GM12878 (cell line): ENCODE measurements at regions not wholly inside any gene's neighbourhood (a gene's known extent, or its start where the extent isn't known, plus 50 kb on each side); places are given as distances from the start of the nearest gene placed in this dataset.

Experiments used
- CREB1 ChIP-seq: IDR thresholded peaks from 2 replicates; pipeline ENCODE4 v1.6.1; 2012; ENCODE audit warnings: low read depth, mild to moderate bottlenecking, inconsistent platforms
- CREM ChIP-seq: IDR thresholded peaks from 2 replicates; pipeline ENCODE4 v1.6.1; 2014; ENCODE audit warnings: antibody characterized with exemption, low read depth
- CTCF ChIP-seq, 3 experiments: IDR thresholded peaks in 2 of 3; conservative IDR thresholded peaks in 1 of 3; 2 replicates each; pipeline ENCODE4 v1.5.1; 2011; ENCODE audit warnings: low read depth in 3 of 3, low read length in 3 of 3, mild to moderate bottlenecking in 3 of 3, control low read depth in 2 of 3, moderate library complexity in 2 of 3, inconsistent platforms in 1 of 3, mixed read lengths in 1 of 3; ENCODE audit not compliant: control insufficient read depth in 2 of 3, insufficient read depth in 1 of 3; ENCODE audit errors: extremely low read depth in 1 of 3
- E4F1 ChIP-seq: fragments of 450-650 bp; IDR thresholded peaks from 2 replicates; pipeline ENCODE4 v1.6.1; 2018; ENCODE audit warnings: borderline replicate concordance, mild to moderate bottlenecking; ENCODE audit not compliant: partially characterized antibody
- MLLT1 ChIP-seq: fragments of 450-650 bp; IDR thresholded peaks from 2 replicates; pipeline ENCODE4 v1.6.1; 2016; ENCODE audit warnings: mild to moderate bottlenecking
- SMAD1 ChIP-seq: fragments of 450-650 bp; IDR thresholded peaks from 2 replicates; pipeline ENCODE4 v1.6.1; 2018; ENCODE audit warnings: mild to moderate bottlenecking, low read depth; ENCODE audit not compliant: partially characterized antibody
- SMC3 ChIP-seq: IDR thresholded peaks from 2 replicates; pipeline ENCODE4 v1.6.1; 2011; ENCODE audit warnings: low read length, improper control_type of control experiment, borderline replicate concordance

GRCh38 chr17:53012364-53012763, 810.4 kb upstream of the KIF2B start:
- TF ChIP-seq MLLT1 (no peak), CTCF (IDR thresholded peaks at IDR 0.05 in 2 of 3, conservative IDR thresholded peaks at IDR 0.05 in 1 of 3; ENCODE audit: control insufficient read depth in 2 of 3, extremely low read depth in 1 of 3, insufficient read depth in 1 of 3, low read depth in 3 of 3, low read length in 3 of 3) (no peak), SMC3 (no peak), CREM (no peak), E4F1 (no peak), CREB1 (no peak), SMAD1 (no peak)
